ENCODE measurements at regions not wholly inside any gene's neighbourhood (a gene's known extent, or its start where the extent isn't known, plus 50 kb on each side); places are given as distances from the start of the nearest gene placed in this dataset.

DNA sequence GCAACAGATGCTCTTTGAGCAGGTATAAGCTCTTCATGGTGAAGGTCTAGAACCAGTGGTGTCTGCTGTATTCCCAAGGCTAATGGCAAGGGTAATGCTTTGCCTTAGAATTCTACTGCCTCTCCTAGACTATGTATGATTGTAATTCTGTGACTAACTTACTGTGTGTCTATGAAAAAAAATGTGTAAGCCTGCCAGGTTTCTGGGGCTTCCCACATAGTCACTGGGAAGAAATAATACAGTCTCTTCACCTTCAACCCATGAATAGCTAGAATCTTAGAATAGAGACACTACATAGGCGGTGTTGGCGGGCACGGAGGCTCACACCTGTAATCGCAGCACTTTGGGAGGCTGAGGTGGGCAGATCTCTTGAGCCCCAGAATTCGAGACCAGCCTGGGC, 84.1 kb downstream of the C11orf91 start:
- DNase-seq (ENCODE audit: low read depth): no peak

DNA sequence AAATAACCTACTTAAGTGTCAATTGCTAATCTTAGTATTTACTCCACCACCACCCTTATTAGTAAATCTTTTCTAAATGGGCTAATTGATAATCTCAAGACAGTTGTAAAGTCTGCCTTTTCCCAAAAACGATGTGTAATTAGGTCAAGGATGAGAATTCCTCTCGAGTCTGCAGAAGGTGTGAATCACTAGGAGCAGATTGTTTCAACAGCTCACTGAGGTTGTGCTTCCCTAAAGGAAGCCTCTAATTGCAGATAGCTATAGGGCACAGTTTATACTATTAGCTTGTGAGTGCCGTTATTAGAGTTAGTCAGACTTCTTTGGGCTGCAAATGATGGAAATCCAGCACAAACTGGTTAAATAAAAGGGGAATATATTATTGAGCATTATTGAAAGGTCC, 84.9 kb downstream of the C11orf91 start:
- DNase-seq (ENCODE audit: low read depth): no peak

DNA sequence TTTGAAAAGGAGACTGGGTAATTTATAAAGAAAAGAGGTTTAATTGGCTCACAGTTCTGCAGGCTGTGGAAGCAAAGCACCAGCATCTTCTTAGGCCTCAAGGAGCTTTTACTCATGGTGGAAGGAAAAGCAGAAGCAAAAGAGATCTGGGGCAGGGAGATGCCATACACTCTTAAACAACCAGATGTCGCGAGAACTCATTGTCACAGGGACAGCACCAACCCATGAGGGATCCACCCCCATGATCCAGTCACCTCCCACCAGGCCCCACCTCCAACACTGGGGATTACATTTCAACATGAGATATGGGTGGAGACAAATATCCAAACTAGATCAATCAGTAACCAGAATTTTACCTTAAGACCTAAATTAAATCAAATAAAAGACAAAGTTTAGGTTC, 87.2 kb downstream of the C11orf91 start:
- DNase-seq (ENCODE audit: low read depth): no peak

DNA sequence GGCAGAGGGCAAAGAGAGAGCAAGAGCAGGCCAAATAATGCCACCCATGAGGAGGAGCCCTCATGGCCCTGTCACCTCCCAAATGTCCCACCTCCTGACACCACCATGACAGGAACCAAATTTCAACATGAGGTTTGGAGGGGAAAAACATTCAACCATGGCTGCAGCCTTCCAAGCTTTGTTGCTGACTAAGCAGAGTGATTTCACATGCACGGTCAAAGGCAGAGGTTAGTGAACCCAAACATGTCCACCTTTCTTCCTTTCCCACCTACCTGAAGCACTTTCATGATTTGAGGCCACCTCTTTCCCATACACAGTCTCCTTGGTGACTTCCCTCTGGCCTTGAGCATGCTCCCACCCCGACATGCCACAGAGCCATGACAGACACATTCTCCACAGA, 89.7 kb downstream of the C11orf91 start:
- DNase-seq (ENCODE audit: low read depth): no peak

DNA sequence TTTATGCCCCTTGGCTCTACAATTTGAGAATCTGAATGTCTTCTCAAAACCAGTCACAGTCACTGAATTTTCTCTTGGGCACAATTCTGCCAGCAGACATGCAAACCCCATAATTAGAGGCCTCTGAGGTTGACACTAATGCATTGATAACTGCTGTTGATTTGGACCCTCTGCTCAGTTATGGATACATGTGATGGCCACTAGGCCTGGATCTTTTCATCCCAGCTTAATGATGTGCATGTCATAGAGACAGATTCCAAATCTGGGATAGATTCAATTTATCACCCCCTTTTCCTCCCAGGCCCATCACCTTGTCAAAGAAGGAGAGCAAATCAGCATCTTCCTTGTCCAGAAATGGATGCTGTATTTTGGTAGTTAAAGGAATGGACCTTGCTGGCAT, 92.2 kb downstream of the C11orf91 start:
- DNase-seq (ENCODE audit: low read depth): no peak

DNA sequence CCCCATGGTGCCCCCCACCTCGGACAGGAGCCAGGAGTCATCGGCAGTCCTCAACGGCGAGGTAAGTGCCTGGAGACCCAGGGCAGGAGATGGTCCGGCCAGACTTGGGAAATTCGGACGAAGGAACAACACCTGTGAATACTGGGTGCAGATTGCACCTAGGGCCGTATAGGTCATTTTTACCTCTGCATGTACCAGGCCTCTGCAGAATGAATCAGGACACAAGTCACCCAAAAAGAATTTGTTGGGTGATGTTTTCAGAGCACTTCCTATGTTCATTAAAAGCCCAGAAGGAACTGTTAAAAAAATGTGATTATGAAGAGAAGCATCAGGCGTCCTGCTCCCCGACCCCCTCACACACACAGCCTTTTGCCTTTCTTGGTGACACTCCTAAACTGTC, 93.9 kb downstream of the C11orf91 start:
- DNase-seq (ENCODE audit: low read depth): no peak

DNA sequence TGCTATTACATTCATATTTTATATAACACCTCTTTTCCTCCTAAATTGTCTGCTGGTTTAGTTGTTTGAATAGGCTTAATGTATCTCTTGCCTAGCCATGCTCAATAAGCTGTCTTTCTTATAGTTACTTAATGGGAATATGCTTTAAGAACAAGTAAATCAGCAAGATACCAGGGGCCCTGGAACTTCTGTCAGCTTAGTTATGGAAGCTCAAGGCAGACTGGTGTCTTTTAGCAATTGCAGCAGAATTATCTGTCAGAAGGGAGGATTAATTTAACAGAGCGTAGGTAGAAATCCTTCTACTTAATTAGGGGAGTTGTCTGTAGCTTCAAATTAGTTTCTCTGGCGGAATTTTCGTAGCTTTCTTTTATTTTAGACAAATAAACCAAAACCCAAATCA, 94.9 kb downstream of the C11orf91 start:
- DNase-seq (ENCODE audit: low read depth): no peak

DNA sequence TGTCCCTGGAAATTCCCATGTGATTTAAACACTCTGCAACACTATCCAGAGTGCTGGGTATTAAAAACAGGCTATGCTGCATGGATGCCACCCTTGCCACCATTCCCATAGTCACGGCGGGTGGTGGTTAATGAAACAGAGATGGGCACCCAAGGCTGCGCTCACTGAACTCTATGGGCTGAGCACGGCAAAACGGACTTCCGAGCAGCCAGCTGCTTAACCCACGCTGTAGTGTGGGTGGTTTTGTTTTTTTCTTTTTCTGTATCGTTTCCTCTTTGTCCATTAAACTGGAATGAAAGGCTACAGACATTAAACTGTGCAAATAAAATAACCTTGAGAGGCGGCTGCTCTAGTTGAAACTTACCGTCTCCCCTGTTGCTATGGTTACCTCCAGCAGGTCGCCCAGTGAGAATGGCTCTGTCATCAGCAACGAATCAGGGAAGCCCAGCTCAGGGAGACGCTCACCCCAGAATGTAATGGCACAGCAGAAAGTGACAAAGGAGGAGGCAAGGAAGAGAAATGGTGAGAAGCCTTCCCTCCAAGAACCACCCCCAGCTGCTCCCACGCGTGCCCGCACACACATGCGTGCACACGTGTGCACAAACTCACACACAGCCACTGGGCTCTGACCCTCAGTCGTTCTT, 102.1 kb downstream of the C11orf91 start:
- no peak for DNase-seq (ENCODE audit: low read depth)

DNA sequence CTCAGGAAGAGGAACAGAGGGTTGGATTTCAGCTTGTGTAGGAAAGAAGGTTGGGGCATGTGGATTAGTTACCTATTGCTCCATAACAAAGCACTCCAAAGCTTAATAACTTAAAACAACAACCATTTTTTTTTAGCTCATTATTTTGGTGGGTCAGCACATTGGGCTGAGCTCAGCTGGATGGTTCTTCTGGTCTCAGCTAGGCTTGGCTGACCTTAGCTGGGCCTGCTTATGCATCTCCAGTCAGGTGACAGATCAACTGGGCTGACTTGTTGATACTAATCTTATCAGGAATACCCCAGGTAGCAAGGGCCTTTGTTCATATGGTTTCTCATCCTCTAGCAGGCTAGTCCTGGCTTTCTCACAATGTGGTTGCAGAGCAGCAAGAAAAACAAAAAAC, 106.4 kb downstream of the C11orf91 start:
- no peak for DNase-seq (ENCODE audit: low read depth)

DNA sequence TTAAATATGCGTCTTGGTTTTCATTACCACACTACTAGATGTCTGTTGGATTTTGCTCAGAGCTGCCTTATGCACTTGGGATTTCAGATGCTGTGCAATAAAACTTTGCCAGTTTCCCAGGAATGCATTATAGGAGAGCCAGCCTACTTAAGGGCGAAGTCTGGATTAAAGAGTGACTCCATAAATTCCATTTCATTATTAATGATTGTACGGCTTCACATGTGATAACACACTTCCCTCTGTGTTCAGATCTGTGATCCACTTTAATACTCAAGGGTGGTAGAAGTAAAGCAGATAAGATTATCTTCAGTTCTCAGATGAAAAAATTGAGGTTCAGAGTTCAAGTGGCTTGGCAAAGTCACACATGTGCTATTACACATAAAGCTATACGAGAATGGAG, 110.2 kb downstream of the C11orf91 start:
- no peak for DNase-seq (ENCODE audit: low read depth)

DNA sequence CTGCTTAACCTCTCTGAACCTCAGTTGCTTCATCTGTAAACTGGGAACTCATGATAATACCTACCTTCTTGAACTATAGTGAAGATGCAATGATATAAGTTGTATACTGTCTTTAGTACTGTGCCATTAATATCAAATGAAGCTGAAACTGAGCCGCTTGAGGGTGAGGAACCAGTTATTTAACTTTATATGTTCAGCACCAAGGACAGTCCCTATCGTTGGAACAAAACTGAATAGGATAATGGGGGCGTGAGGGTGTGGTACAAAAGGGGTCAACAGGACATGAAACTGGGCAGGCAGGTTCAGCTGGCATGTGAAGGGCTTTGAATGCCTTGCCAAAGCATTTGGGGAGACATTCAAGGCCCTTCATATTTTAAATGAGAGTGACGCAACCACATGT, 112.6 kb downstream of the C11orf91 start:
- DNase-seq (ENCODE audit: low read depth): no peak

DNA sequence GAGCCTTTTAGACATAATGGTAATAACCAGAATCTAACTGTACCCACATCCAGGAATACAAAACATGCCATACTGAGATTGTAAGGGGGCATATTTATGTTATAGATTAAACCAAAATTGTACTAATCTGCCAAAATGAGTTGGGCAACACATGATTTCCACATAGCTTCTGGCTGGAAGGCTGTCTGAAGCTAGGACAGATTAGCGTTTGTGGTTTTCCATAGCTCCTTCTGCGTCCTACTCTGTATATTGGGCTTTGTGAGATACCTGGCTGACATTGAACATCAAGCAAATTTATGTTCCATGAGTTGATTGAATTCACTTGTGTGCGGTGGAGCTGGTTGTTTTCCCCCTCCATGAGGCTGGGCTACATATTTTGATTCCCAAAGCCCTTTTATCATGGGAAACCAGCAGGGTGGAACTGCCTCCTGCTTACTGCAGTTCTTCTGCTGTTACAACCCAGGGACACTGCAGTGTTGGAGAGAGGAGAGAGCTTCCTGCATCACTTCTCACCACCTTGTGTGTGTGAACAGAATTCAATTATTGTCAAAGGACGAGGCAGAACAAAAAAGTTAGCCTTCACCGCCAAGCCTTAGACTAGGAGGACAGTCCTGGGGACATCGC, 114.9 kb downstream of the C11orf91 start:
- no peak for DNase-seq (ENCODE audit: low read depth)

DNA sequence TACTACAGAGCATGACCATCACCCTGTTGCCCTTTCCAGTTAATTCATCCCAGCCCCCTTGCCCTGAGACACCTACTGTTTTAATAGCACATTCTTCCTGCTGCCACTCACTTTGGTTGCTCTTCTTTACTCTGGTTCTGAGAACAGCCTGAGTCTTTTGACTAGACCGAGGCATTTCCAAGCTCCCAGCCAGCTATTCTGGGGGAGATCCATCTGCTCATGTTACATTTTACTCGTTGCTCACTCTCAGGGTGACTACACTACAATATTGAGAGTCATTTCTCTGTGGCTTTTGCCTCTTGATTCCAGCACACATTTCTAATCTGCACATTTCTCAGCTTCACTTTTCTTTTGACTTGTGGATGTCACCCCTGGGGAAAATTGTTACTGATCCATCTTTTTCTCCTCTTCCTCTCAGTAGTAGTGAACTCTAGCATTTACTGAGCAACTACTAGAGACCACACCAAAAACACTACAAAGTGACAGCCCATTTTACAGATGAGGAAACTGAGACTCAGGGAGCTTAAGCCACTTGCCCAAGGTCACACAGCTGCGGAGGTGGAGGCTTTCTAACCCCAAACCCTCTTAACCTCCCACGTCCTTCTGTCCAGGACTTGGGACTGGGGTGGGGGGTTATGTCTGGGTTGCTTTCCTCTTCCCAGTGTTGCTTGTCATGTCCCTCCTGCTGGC, 117.8 kb downstream of the C11orf91 start:
- DNase-seq (ENCODE audit: low read depth): no peak

DNA sequence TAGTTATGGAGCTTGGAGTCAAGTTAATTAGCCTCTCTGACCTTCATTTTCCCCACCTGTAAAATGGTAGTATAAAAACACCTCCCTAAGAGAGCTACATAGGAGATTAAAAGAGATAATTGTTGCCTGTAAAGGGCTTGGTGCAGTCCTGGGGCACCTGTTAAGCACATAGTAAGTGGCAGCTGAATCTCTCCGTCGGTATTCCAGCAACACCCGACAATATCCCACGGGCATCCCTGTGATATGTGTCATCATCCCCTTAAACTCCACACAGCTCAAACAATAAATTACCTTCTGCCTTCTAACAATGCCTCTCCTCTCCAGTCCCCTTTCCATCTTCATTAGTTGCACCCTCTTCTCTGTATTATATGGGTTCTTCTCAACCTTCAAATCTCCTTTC, 121.5 kb downstream of the C11orf91 start:
- DNase-seq (ENCODE audit: low read depth): no peak

DNA sequence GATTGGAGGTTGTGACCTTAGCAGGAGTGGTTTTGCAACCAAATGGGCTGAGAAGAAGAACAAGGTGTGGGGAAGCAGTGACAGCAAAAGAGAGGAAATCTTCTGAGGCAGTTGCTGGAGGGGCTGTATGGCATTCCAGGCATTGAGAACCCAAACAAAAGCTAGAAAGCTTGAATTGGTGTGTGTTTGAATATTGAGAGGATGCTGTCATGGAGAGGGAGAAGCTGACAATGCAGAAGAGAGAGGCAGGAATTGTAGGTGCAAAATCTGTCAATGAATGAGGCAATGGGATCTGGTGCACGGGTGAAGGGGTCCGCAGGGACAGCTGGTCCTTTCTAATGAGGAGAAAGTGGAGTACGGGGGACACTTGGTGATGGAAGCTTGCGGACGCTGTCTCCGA, 123.4 kb downstream of the C11orf91 start:
- no peak for DNase-seq (ENCODE audit: low read depth)

DNA sequence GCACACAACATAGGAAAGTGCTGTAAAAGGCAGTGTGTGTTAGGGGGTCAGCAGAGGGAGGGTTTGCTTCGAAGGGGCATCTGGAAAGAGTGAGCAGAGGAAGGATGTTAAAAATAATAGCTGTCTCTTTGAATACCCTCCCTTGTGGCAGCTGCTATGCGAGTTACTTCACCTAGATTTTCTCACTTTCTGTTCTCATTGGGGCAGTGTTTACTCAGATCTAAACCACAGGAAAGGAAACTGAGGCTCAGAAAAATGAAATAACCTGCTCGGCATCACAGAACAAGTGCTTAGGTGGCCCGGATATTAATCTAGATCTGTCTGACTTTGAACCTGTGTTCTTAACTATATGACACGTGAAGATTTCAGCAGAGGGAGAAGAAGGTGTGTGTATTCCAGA, 125.3 kb downstream of the C11orf91 start:
- DNase-seq (ENCODE audit: low read depth): no peak

DNA sequence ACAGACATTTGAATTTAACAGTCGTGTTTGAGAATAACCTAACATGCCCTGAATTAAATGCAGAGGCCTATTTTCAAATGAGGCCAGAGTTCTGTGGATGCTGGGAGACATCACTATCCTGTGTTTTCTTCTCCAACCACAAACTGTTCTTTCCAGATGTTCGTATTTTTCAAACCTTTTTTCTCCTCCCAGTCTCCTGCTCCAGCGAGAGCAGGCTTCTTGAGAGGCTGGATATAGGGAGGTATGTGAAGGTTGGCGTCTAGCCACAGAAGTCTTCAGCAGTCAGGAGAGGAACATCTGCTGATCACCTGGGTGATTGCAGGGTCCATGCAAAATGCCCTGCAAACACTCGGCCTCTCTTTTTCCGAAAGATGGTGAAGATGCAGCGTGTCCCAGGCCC, 126.3 kb downstream of the C11orf91 start:
- DNase-seq (ENCODE audit: low read depth): no peak

DNA sequence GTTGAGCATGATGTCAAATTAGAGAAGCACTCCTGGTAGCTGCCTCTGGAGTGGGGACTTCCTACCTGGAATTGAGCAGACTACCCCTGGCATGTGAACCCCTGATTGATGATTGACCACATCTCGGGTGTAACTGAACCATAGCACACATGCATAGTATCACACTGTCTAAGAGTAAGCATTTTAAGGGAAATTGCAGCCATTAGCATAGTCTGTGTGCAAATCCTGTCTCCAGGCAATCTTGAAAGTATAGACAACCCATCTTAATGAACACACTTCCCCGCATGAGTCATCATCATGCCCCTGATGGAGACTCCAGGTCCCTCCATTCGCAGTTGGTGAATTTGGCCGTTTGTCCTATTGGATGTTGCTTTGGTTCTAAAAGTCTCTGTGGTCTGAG, 131.3 kb downstream of the C11orf91 start:
- DNase-seq (ENCODE audit: low read depth): no peak

DNA sequence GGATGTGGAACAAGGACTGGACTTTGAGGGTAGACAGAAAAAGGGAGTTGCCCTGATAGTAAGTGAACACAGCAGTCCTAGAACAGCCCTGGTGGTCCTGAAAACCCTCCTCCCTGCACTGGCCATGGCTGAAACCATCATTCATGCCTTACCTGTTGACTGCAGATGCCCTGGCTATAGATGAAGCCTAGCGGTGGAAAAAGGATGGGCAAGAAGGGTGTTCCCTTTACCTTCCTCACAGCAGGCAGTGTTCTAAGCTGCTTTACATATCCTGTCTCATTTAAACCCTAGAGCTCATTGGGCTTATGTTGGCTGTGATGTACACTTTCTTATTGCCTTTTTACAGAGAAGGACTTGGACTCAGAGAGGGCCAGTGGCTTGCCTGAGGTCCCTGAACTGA, 133.6 kb downstream of the C11orf91 start:
- DNase-seq (ENCODE audit: low read depth): no peak

DNA sequence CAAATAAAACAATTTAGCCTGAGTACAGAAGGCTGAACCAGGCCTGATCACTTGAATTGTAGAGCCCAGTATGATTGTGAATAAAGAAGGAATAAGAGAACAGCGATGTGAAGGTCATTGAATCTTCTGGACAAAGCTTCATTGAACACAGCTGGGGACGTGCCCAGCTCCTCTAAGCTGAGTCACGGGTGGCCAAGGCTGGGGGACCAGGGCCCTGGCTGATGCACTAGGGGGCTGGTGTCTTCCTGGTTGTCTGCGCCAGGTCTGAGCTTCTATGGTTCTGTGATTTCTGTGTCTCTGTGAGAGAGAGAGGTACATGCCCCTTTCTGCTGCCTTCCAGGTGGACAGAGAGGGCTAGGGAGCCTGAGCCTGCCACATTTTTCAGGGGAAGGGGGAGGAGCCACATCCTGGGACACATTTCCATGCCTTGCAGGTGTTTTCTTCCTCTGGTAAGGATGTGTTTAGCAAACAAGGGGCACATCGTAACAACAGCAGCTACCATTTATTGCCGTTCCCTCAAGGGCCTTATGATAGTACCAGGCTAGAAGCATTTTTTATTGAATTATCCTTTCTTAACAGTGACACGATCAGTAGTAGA, 135.7 kb downstream of the C11orf91 start:
- DNase-seq (ENCODE audit: low read depth): no peak

DNA sequence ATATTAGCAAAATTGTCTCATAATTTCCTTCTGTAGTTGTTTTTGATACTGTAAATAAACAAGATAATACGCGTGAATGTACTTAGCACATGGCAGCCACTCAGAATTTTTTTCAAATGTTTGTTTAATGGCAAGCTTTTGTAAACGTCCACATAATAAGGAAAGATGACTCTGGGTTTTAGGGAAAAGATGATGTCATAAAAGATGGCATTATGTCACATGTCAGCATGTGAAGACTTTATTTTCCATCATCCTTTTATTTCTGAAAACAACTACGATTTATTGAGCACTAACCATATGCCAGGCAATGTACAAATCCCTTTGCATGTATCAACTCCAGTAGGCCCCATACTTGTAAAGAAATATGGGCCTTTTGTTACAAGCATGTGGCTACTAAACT, 139.9 kb downstream of the C11orf91 start:
- no peak for DNase-seq (ENCODE audit: low read depth)

DNA sequence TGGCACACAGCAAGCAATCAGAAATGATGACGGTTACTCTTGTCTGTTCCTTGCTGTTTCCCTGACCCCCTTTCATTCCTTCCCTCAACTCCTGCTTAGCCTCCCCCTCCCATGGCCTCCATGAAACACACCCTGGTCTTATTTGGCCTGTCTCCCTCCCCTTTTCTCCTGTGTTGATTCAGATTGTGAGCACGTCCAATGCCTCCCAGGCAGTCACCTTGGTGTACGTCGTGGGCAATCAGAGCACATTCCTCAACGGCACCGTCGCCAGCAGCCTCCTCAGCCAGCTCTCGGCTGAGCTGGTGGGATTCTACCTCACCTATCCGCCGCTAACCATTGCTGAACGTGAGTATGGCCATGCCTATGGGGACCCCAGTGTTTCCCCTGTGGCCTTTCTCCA, 141.1 kb downstream of the C11orf91 start:
- no peak for DNase-seq (ENCODE audit: low read depth)

DNA sequence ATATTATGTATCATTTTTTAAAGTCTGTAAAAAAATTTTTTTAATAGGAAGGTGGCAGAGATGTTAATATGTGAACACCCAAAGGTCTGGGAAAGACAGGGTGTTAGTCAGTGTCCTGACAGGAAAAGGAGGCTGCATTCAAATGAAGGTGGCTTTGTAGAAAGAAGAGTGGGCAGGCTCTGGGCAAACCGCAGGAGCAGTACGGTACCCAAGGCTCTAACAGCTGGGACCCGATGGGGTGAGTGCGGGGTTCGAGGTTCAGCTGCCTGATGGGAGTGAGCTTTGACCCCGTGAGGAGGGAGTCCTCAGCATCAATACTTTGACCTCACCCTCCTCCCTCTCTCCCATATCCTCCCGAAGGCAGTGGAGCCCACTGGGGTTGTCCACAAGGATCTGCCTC, 142.5 kb downstream of the C11orf91 start:
- no peak for DNase-seq (ENCODE audit: low read depth)

Measured in fibroblast of gingiva (primary cell).